Endothelial cell of umbilical vein (primary cell): ENCODE measurements at regions not wholly inside any gene's neighbourhood (a gene's known extent, or its start where the extent isn't known, plus 50 kb on each side); places are given as distances from the start of the nearest gene placed in this dataset.

Experiments
- BruUV-seq: library from RNA; stranded (reverse); fragments of 400-500 nt; replicated peaks from 2 replicates; lab custom pipeline; 2021; lab: Mats Ljungman, UMichigan
- CTCF ChIA-PET: fragments of 300-600, 350-600 bp; sonication (Branson Sonifier 250); formaldehyde crosslinking; loops from one replicate; lab custom pipeline; 2021; ENCODE audit warnings: antibody characterized with exemption, inconsistent platforms; lab: Charles Lee
- POLR2A ChIA-PET: fragments of 300-600, 350-600 bp; sonication (Branson Sonifier 250); formaldehyde crosslinking; loops from one replicate; lab custom pipeline; 2021; ENCODE audit warnings: antibody characterized with exemption, inconsistent platforms; lab: Charles Lee
- DNase-seq: peaks from one replicate; pipeline ENCODE4 v3.0.0-alpha.2; 2011; ENCODE audit warnings: low read depth, low spot score
- FAIRE-seq: peaks from 2 replicates; lab custom pipeline; 2011; peaks lifted over from hg19 to GRCh38; lab: Jason Lieb, UNC
- H2AFZ ChIP-seq: 2 replicates; pipeline ENCODE4 v1.6.0; 2012; ENCODE audit warnings: low read depth, low read length, control low read depth, inconsistent platforms
- H3K27ac ChIP-seq: 2 replicates; pipeline ENCODE4 v1.5.1; 2011; ENCODE audit warnings: low read depth, mild to moderate bottlenecking, control low read depth, low read length, moderate library complexity; ENCODE audit not compliant: insufficient read depth
- H3K27me3 ChIP-seq, 2 experiments: 2 replicates each; pipeline versions ENCODE4 v1.6.0 to v1.6.1; 2011; ENCODE audit warnings: low read length in 2 of 2, mixed read lengths in 1 of 2; ENCODE audit not compliant: control insufficient read depth in 2 of 2, insufficient read depth in 2 of 2
- H3K36me3 ChIP-seq, 2 experiments: 2 replicates in 1 of 2; 3 replicates in 1 of 2; pipeline ENCODE4 v1.5.1; 2011; ENCODE audit warnings: low read length in 2 of 2, mild to moderate bottlenecking in 1 of 2, moderate library complexity in 1 of 2; ENCODE audit not compliant: control insufficient read depth in 2 of 2, insufficient read depth in 2 of 2; ENCODE audit errors: extremely low read depth in 1 of 2
- H3K4me1 ChIP-seq: 3 replicates; pipeline ENCODE4 v1.5.1; 2011; ENCODE audit warnings: mild to moderate bottlenecking, low read length; ENCODE audit not compliant: control insufficient read depth, insufficient read depth; ENCODE audit errors: extremely low read depth
- H3K4me2 ChIP-seq: 2 replicates; pipeline ENCODE4 v1.6.1; 2011; ENCODE audit warnings: low read length, control low read depth, mixed read lengths; ENCODE audit not compliant: insufficient read depth
- H3K4me3 ChIP-seq, 3 experiments: fragments of 200-600 bp in 1 of 3; sonication (generic), shearing (Covaris generic) in 1 of 3; replicated peaks in 1 of 3; 2 replicates each; pipeline ENCODE4 v1.5.1; 2011 to 2016; ENCODE audit warnings: control low read depth in 3 of 3, low read length in 3 of 3, mild to moderate bottlenecking in 2 of 3, inconsistent platforms in 1 of 3, low read depth in 1 of 3, moderate library complexity in 1 of 3; ENCODE audit not compliant: insufficient read depth in 1 of 3
- H3K79me2 ChIP-seq: 2 replicates; pipeline ENCODE4 v1.6.0; 2012; ENCODE audit warnings: low read length, inconsistent platforms; ENCODE audit not compliant: control insufficient read depth, insufficient read depth
- H3K9ac ChIP-seq: replicated peaks from 2 replicates; pipeline ENCODE3; 2011; ENCODE audit warnings: low read length, control low read depth; ENCODE audit not compliant: insufficient read depth; ENCODE audit errors: extremely low read depth
- H3K9me1 ChIP-seq: replicated peaks from 3 replicates; pipeline ENCODE4 v1.6.0; 2011; ENCODE audit warnings: mild to moderate bottlenecking, low read length; ENCODE audit not compliant: control insufficient read depth, insufficient read depth; ENCODE audit errors: extremely low read depth
- H3K9me3 ChIP-seq: replicated peaks from 2 replicates; pipeline ENCODE4 v1.5.1; 2012; ENCODE audit warnings: low read length, inconsistent platforms; ENCODE audit not compliant: control insufficient read depth, insufficient read depth
- H4K20me1 ChIP-seq: replicated peaks from 2 replicates; pipeline ENCODE3; 2011; ENCODE audit warnings: mild to moderate bottlenecking, low read length; ENCODE audit not compliant: control insufficient read depth, insufficient read depth; ENCODE audit errors: extremely low read depth
- CTCF ChIP-seq, 2 donors: IDR thresholded peaks; 1 replicate in 1 of 2; 2 replicates in 1 of 2; pipeline ENCODE4 v1.5.1; 2011; ENCODE audit warnings: low read length in 2 of 2, mild to moderate bottlenecking in 2 of 2, moderate library complexity in 2 of 2, control low read depth in 1 of 2, inconsistent platforms in 1 of 2, low read depth in 1 of 2; ENCODE audit not compliant: insufficient read depth in 1 of 2; ENCODE audit errors: extremely low read depth in 1 of 2
- EZH2 ChIP-seq: IDR thresholded peaks from 2 replicates; pipeline ENCODE4 v1.6.1; 2012; ENCODE audit warnings: borderline replicate concordance, low read depth, mild to moderate bottlenecking, moderate library complexity, low read length, inconsistent platforms; ENCODE audit not compliant: severe bottlenecking
- FOS ChIP-seq: IDR thresholded peaks from 2 replicates; pipeline ENCODE4 v1.6.1; 2011; ENCODE audit warnings: mild to moderate bottlenecking, low read length, moderate library complexity, borderline replicate concordance; ENCODE audit not compliant: insufficient read depth
- GATA2 ChIP-seq: IDR thresholded peaks from 2 replicates; pipeline ENCODE4 v1.7.0; 2011; ENCODE audit warnings: low read depth, mild to moderate bottlenecking, moderate library complexity, mixed read lengths, low read length; ENCODE audit not compliant: insufficient read length, insufficient read depth
- JUN ChIP-seq: IDR thresholded peaks from 2 replicates; pipeline ENCODE4 v1.6.1; 2011; ENCODE audit warnings: borderline replicate concordance, low read depth; ENCODE audit not compliant: insufficient read length, insufficient read depth
- MAX ChIP-seq: IDR thresholded peaks from 2 replicates; pipeline ENCODE4 v1.6.1; 2011; ENCODE audit not compliant: insufficient read depth, insufficient read length
- MYC ChIP-seq: IDR thresholded peaks from one replicate; pipeline ENCODE4 v1.6.1; 2011; ENCODE audit warnings: mild to moderate bottlenecking, low read depth, low read length
- POLR2A ChIP-seq: IDR thresholded peaks from 2 replicates; pipeline ENCODE4 v1.6.1; 2012; ENCODE audit warnings: low read depth, mild to moderate bottlenecking, control low read depth, low read length
- POLR2AphosphoS5 ChIP-seq: IDR thresholded peaks from 2 replicates; pipeline ENCODE4 v1.6.1; 2012; ENCODE audit warnings: low read depth, mild to moderate bottlenecking, control low read depth, low read length, moderate library complexity; ENCODE audit not compliant: insufficient read depth
- dilution Hi-C: fragments of 300-500 bp; cut with MboI; formaldehyde crosslinking; loops from one replicate; pipeline ENCODE4 v1.15.0; 2019; ENCODE audit warnings: low sequenced_read_pairs; ENCODE audit not compliant: extremely low pct_ligation_motif_present
- intact Hi-C: fragments of 100-400 bp; cut with micrococcal nuclease; formaldehyde crosslinking; loops from one replicate; pipeline ENCODE4 v1.10.0; 2022

- intact Hi-C loops, result no loop called here
- no peak overlapping the region for H3K4me2 ChIP-seq
- BruUV-seq, result no TSS peak
- H3K36me3 ChIP-seq, result no peaks in the 10 kb centered on the region
- POLR2A ChIA-PET, result no interaction called here
- no peaks in the 10 kb centered on the region for H3K27me3 ChIP-seq
- DNase-seq (no peak), FAIRE-seq (no peak)
- H3K27ac ChIP-seq, result no peak overlapping the region
- TF ChIP-seq FOS (no peak), MAX (no peak), MYC (no peak), GATA2 (no peak), POLR2AphosphoS5 (no peak), POLR2A (no peak), JUN (no peak), EZH2 (no peak), CTCF (IDR thresholded peaks at IDR 0.05; ENCODE audit: extremely low read depth in 1 of 2, insufficient read depth in 1 of 2, low read depth in 1 of 2, low read length in 2 of 2) (no peak)
- no peaks in the 10 kb centered on the region for H3K4me1 ChIP-seq
- H3K9me3 ChIP-seq, result no peaks in the 10 kb centered on the region
- H4K20me1 ChIP-seq, result no peaks in the 10 kb centered on the region
- no peak overlapping the region for H2AFZ ChIP-seq
- CTCF ChIA-PET, result interaction anchor here (1.4 kb wide), 1 partner anchor 10 kb away, joined by 4 read pairs; no protein-coding TSS in a partner anchor
- H3K9me1 ChIP-seq, result no peaks in the 10 kb centered on the region
- H3K79me2 ChIP-seq, result no peaks in the 10 kb centered on the region
- dilution Hi-C loops, result no loop called here
- no peak overlapping the region for H3K9ac ChIP-seq
- no peak overlapping the region for H3K4me3 ChIP-seq
These were observed 96.4 kb upstream of the MYCBP2 start for GRCh38 chr13:77423296-77423695.
